Right cardiac atrium (tissue), 5 donors: ENCODE measurements at regions not wholly inside any gene's neighbourhood (a gene's known extent, or its start where the extent isn't known, plus 50 kb on each side); places are given as distances from the start of the nearest gene placed in this dataset.

Source experiments
- ATAC-seq, 2 donors: fragments of 200-7000 bp; cut with Tn5 transposase; one replicate each; pipeline versions ENCODE4 v1.8.0 to v1.9.1; 2020; ENCODE audit warnings: moderate library complexity in 2 of 2, mild to moderate bottlenecking in 1 of 2
- DNase-seq, 3 donors: peaks; one replicate each; pipeline ENCODE4 v3.0.0-alpha.2; 2020
- H3K27ac ChIP-seq: one replicate; pipeline ENCODE4 v1.5.1; 2013; ENCODE audit warnings: mild to moderate bottlenecking, low read length, control low read depth, moderate library complexity
- H3K27me3 ChIP-seq: one replicate; pipeline ENCODE4 v1.6.1; 2013; ENCODE audit not compliant: control insufficient read depth, insufficient read depth
- H3K4me1 ChIP-seq: one replicate; pipeline ENCODE4 v1.6.1; 2013; ENCODE audit warnings: low read length; ENCODE audit not compliant: control insufficient read depth, insufficient read depth
- H3K4me3 ChIP-seq: one replicate; pipeline ENCODE4 v1.5.1; 2013; ENCODE audit warnings: low read length, control low read depth
- H3K9me3 ChIP-seq: one replicate; pipeline ENCODE4 v1.6.1; 2013; ENCODE audit warnings: low read length; ENCODE audit not compliant: control insufficient read depth
- WGBS: extraction: QIAGEN DNeasy Blood & Tissue Kit; methylation state at CpG from one replicate; pipeline ENCODE4 v1.1.7; 2013; 5-methylcytosine and 5-hydroxymethylcytosine counted together
- intact Hi-C, 4 donors: fragments of 100-400 bp; cut with DNase I; formaldehyde crosslinking; loops; one replicate each; pipeline versions ENCODE4 v1.11.0 to v1.14.0; 2022 to 2023
- donor health status: healthy with polysubstance abuse.
- donor health status: DM: no; HTN: yes; CAD: no.
- donor health status: DM: no; HTN: no; CAD: no.
- donor health status: DM: no; HTN: yes; CAD: no; lungs with severe emphysema.
- donor health status: DM: yes; HTN: yes; CAD: no.

DNA sequence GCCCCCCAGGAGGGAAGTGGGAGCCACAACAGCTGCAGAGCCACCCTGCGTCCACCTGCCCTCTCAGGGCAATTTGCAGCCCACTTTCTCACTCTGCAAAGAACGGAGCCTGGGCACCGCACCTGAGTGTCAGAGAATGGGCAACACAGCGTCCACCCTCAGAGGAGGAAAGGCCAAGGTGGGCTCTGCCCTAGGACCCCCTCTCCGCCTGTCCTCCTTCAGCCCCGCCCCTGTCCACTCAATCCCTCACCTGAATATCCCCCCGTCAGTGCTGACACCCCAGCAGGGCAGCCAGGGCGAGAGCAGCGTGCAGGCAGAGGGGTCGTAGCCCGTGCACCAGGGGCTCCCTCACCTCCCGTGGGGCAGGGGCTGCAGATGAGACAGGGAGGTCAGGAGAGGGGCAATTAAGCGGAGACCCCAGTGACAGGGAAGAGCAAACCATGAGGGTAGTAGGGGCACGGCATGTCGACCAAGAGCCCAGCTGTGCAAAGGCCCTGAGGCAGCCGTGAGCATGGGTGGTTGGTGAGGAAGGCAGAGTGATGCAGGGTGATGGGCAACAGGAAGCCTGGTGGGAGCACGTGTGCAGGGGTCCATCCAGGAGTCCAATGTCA lies 140.3 kb downstream of the OLFM1 start:
- Histone ChIP-seq H3K9me3 (no peaks in the 10 kb centered on the region), H3K4me3 (no peak overlapping the region), H3K27me3 (no peaks in the 10 kb centered on the region), H3K27ac (no peak overlapping the region), H3K4me1 (no peaks in the 10 kb centered on the region)
- peak in 1 of 3 donors; percentile 27 for DNase-seq
- no peak for ATAC-seq
- intact Hi-C loops, result no loop called here
- WGBS, result 78% methylated on average over 17 of the region's 17 CpGs

DNA sequence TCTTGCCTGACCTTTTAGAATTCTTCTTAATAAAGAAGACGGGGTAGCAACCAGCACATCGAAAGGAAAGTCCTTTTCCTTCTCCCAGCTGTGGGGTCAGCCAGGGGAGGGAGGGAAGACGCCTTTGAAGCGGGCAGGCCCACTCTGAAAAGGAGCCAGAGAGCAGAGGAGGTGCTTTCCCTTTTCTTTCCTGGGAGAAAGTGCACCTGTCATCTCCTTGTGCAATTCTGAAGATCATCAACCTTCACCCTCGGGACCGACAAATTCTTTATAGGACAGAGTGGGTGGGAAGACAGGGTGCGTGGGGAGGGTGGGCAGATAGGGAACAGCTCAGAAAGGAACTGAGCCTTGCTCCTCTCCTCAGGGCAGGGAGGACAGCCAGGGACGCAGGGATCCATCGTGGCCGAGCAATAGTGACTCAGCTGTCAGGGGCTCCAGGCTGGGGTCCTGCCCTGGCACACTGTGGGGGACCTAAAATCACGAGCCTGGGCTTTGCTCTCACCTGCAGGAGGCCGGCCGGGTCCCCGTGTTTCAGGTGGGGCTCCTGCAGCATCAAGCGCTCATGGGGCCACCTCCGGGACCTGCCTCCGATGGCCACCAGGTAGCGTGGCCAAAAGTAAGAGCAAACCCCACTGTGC lies 141.0 kb downstream of the OLFM1 start:
- no peak overlapping the region for H3K27ac ChIP-seq
- no peaks in the 10 kb centered on the region for H3K9me3 ChIP-seq
- WGBS, result 65% methylated on average over 18 of the region's 18 CpGs
- H3K4me1 ChIP-seq, result no peaks in the 10 kb centered on the region
- no peaks in the 10 kb centered on the region for H3K27me3 ChIP-seq
- no peak for ATAC-seq
- DNase-seq, result peak in 1 of 3 donors; percentile 45
- no peak overlapping the region for H3K4me3 ChIP-seq
- intact Hi-C loops, result no loop called here

DNA sequence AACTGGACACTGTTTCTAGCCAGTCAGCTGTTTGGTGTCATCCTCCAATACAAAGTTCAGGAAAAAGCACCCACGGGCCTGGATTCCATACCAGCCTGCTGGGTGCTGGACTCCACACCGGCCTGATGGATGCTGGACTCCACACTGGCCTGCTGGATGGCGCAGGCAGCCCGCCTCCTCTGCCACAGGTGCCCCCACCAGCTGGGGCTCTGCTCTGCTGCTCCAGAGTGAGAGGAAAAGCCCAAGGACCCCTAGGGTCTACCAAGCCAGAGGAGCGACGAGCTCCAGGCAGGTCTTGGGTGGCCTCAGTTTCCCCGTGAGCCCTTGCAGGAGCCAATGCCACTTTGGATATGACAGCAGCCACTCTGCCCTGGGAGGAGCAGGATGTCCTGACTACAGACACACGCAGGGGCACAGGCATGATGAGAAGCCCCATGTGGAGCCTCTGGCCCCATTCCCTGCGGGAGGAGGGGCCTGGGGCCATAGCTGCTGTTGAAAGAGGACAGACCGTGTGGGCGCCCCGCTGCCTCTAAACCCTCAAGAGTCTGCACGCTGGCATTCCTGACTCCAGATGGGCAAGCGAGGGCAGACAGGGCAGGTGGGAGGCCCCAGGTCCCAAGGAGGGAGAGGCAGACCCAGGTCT lies 141.6 kb downstream of the OLFM1 start:
- 84% methylated on average over 14 of the region's 14 CpGs for WGBS
- H3K4me3 ChIP-seq, result no peak overlapping the region
- no peaks in the 10 kb centered on the region for H3K4me1 ChIP-seq
- DNase-seq (peak in 1 of 3 donors; percentile 31), ATAC-seq (no peak)
- no peaks in the 10 kb centered on the region for H3K9me3 ChIP-seq
- no peak overlapping the region for H3K27ac ChIP-seq
- intact Hi-C loops, result no loop called here
- H3K27me3 ChIP-seq, result no peaks in the 10 kb centered on the region

DNA sequence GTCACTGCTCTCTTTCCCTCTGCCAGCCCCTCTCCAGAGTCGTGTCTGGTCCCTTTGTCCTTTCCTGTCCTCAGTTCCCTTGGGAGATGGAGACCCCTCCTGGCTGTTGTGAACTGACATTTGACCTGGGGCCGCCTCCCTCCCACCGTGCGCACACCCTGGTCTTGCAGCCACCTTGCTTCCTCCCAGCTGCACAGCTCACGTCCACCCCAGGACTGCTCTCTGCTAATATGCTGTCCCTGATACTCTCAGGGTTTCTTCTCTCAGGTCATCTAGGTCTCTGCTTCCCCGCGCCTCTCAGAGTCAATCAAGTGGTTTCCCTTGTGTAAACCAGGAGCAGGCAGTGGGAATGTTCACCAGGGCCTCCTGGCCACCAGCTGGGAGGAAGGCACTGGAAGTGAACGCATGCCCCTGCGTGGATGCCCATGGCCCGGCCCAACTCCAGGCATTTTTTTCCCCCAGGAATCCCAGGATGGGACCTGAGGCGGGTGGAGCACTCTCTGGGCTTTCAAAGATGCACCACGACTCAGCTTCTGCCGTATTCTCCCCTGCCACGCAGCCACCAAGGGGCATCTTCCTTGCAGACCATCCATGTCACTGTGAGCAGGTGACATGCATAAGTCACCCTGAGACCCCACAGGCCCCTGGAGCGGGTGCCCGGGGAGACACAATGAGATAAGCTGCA lies 142.4 kb downstream of the OLFM1 start:
- H3K4me3 ChIP-seq, result no peak overlapping the region
- intact Hi-C loops, result no loop called here
- 69% methylated on average over 16 of the region's 16 CpGs for WGBS
- peak in 1 of 3 donors; percentile 7 for DNase-seq
- no peak for ATAC-seq
- no peaks in the 10 kb centered on the region for H3K4me1 ChIP-seq
- no peaks in the 10 kb centered on the region for H3K27me3 ChIP-seq
- H3K27ac ChIP-seq, result no peak overlapping the region
- no peaks in the 10 kb centered on the region for H3K9me3 ChIP-seq

DNA sequence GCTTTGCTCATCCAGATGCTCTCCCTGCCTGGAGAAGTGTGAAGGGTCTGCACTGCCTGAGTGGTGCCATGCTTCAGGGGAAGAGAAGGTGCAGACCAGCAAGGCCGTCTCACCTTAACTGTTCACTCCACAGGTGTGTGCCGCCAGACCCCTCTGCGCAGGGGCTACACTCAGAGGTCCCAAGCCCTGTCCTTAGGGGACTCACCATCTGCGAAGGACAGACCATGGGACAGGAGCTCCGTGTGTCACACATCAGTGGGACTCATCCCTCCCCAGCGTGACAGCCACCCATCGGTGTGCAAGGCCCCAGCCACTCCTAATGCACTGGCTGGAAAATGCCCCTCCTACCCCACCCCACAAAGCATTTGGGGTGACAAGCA lies 142.9 kb downstream of the OLFM1 start:
- WGBS, result 91% methylated on average over 7 of the region's 7 CpGs
- Histone ChIP-seq H3K4me3 (no peak overlapping the region), H3K27ac (no peak overlapping the region), H3K9me3 (no peaks in the 10 kb centered on the region), H3K27me3 (no peaks in the 10 kb centered on the region), H3K4me1 (no peaks in the 10 kb centered on the region)
- peak in 1 of 3 donors; percentile 5 for DNase-seq
- no peak for ATAC-seq
- intact Hi-C loops, result no loop called here

DNA sequence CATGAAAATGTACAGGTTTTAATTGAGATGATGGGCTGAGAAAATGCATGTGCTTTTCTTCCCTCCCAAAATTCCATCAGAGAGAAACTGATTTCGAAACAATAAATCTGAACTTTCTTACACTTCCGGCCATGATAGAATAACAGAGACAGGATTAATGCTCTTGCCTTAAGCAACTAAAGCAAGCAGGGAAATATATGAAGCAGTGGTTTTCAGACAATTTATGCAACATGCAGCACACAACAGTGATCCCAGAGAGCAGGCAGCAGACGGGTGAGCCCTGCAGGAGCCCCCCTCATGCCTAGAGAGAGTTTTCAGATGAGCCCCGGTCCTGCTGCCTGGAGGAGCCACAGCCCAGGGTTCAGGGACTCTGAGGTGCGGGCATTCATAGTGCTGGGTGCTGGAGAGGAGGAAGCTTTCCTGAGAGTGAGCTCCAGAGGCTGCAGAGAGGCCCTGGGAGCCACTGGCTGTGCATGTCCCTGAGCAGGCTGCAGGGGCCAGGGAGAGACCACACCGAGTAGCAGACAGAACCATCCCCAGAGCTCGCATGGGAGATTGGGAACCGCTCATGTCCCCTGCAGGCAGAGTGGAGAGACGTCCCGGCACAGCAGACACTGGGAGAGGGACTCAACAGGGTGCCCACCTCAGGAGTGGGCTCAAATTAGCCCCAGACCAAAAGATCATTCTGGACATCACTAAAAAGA lies 143.5 kb downstream of the OLFM1 start:
- DNase-seq (no peak), ATAC-seq (no peak)
- no peaks in the 10 kb centered on the region for H3K9me3 ChIP-seq
- H3K27me3 ChIP-seq, result no peaks in the 10 kb centered on the region
- no peak overlapping the region for H3K4me3 ChIP-seq
- H3K4me1 ChIP-seq, result no peaks in the 10 kb centered on the region
- H3K27ac ChIP-seq, result no peak overlapping the region
- intact Hi-C loops, result no loop called here
- WGBS, result 63% methylated on average over 10 of the region's 10 CpGs

DNA sequence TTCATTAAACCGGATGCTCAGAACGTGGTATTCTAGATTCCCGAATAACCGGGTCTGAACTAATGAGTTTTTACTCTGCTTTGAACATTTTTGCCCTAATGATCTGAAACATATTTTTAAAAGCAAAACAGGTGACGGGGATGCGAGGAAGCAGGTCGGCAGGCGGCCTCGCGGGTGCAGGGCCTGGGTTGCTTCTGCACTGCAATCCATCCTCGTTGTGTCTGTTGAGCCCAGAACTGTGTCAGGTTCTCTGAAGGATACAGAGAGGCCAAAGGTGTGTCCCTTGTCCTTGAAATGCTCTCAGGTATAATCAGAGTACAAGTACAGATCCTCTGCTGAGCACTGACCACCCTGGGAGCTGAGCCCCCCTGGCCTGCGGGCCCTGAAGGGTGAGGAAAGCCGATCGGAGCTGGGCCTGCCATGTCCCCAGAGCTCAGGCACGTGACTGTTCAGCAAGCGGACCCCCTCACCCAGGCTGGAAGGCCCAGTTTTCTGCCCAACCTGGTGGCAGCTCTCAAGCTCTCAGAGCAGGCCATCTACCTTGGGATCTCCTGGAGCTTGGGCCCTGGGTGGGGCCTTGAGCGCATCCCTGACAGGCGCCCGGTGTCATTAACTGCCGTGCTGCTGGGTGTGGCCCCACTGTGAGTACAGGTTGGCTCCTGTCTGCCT lies 151.8 kb downstream of the OLFM1 start:
- Histone ChIP-seq H3K9me3 (no peaks in the 10 kb centered on the region), H3K27me3 (peaks cover 3% of the 10 kb centered on the region), H3K4me1 (no peaks in the 10 kb centered on the region), H3K4me3 (no peak overlapping the region), H3K27ac (no peak overlapping the region)
- 89% methylated on average over 20 of the region's 20 CpGs for WGBS
- DNase-seq (peak in 2 of 3 donors; percentile 6 to 33), ATAC-seq (no peak)
- intact Hi-C loops, result no loop called here

DNA sequence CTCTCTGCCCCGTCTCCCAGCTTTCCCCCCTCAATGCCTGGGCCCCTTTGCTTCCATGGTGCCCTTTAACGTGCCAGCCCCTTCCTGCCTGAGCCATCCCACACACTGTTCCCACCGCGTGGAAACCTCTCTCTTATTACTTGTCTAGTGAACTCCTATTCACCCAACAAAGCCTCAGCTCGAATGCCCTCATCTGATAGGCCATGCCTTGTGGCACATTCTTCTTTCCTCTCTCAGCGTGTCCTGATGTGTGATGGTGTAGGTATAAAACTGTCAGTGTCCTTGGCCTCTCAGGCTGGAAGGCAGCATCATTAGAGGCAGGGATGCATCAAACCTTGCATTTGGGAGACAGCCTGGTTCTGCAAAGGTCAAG lies 152.3 kb downstream of the OLFM1 start:
- DNase-seq (no peak), ATAC-seq (no peak)
- Histone ChIP-seq H3K27me3 (peaks cover 3% of the 10 kb centered on the region), H3K27ac (no peak overlapping the region), H3K4me3 (no peak overlapping the region), H3K9me3 (no peaks in the 10 kb centered on the region), H3K4me1 (no peaks in the 10 kb centered on the region)
- intact Hi-C loops, result no loop called here
- WGBS, result 90% methylated on average over 6 of the region's 6 CpGs

DNA sequence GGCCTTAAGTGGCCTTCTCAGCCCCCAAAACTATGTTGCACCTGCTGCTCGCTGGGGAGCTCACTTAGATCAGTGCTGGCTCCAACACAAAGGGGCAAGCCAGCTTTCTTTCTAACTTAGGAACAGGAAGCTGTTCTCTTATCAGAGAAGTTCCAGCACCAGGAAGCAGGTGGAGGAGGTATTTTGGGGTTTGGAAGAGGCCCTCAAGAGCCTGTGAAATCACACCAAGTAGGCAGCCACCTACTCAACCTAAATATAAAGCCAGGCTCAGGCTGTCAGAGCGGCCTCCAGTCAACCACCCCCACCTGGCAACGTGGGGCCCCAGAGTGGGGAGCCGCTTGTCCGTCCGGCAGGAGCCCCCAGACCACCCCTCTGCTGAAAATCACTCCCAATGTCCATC lies 152.8 kb downstream of the OLFM1 start:
- ATAC-seq, result no peak
- no peak overlapping the region for H3K27ac ChIP-seq
- intact Hi-C loops, result no loop called here
- 67% methylated on average over 6 of the region's 6 CpGs for WGBS
- H3K27me3 ChIP-seq, result peaks cover 3% of the 10 kb centered on the region
- DNase-seq, result peak in 2 of 3 donors; percentile 3 to 12
- H3K4me3 ChIP-seq, result no peak overlapping the region
- no peaks in the 10 kb centered on the region for H3K4me1 ChIP-seq
- no peaks in the 10 kb centered on the region for H3K9me3 ChIP-seq

DNA sequence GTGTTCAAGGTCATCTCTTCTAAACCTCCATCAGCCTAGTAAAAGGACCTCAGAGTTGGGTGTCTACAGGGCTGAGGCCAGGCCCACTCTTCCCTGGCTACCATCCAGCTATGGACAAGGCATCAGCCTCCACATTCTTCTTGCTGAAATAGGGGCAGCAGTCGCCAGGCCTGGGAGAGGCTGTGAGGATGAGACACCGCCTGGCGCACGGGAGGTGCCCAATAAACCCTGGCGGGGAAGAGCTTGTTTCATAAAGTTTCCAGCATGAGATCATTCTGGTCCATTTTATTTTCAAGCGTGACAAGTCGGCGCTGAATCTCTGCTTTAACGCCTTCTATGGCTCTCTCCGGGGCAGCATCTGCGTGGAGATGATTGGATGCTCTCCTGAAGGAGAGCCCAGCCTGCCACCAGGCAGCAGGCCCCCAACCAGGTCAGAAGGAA lies 153.4 kb downstream of the OLFM1 start:
- WGBS, result 78% methylated on average over 11 of the region's 11 CpGs
- no peak overlapping the region for H3K27ac ChIP-seq
- intact Hi-C loops, result no loop called here
- no peaks in the 10 kb centered on the region for H3K4me1 ChIP-seq
- H3K9me3 ChIP-seq, result no peaks in the 10 kb centered on the region
- H3K27me3 ChIP-seq, result peaks cover 3% of the 10 kb centered on the region
- no peak overlapping the region for H3K4me3 ChIP-seq
- DNase-seq, result peak in 2 of 3 donors; percentile 8 to 35
- ATAC-seq, result no peak
